ENCODE measurements at regions not wholly inside any gene's neighbourhood (a gene's known extent, or its start where the extent isn't known, plus 50 kb on each side); places are given as distances from the start of the nearest gene placed in this dataset.

GRCh38 chr14:62314221-62314620 is 552.0 kb downstream of the SNAPC1 start:
- TF ChIP-seq CTCF (conservative IDR thresholded peaks at IDR 0.05 in 1 of 2, IDR thresholded peaks at IDR 0.05 in 1 of 2; ENCODE audit: low read depth in 1 of 2, low read length in 2 of 2) (no peak), EZH2 (IDR thresholded peaks at IDR 0.05; ENCODE audit: low read length, missing control alignments) (no peak)
- Histone ChIP-seq H4K20me1 (ENCODE audit: control insufficient read depth, extremely low read depth, insufficient read depth, low read length) (no peaks in the 10 kb centered on the region), H3K27me3 (ENCODE audit: control insufficient read depth, insufficient read depth, low read length) (no peaks in the 10 kb centered on the region), H2AFZ (ENCODE audit: low read length) (no peak overlapping the region), H3K79me2 (ENCODE audit: control insufficient read depth, insufficient read depth, low read length) (no peaks in the 10 kb centered on the region), H3K36me3 (ENCODE audit: control insufficient read depth, insufficient read depth, low read length) (no peaks in the 10 kb centered on the region), H3K4me1 (ENCODE audit: control insufficient read depth, extremely low read depth, insufficient read depth, low read length) (no peaks in the 10 kb centered on the region), H3K4me3 (replicated peaks in 1 of 4; ENCODE audit: control extremely low read depth in 1 of 4, insufficient read depth in 1 of 4, low read depth in 3 of 4, low read length in 4 of 4) (no peak overlapping the region), H3K4me2 (ENCODE audit: extremely low read depth, insufficient read depth, low read length) (no peak overlapping the region), H3K27ac (ENCODE audit: insufficient read depth, low read length) (no peak overlapping the region), H3K9me3 (ENCODE audit: control insufficient read depth, insufficient read depth, low read depth, low read length) (no peaks in the 10 kb centered on the region), H3K9ac (ENCODE audit: insufficient read depth, low read length) (no peak overlapping the region)
- no peak for DNase-seq (ENCODE audit: low read depth in 2 of 2)

GRCh38 chr14:62314871-62315270 is 552.7 kb downstream of the SNAPC1 start:
- Histone ChIP-seq H3K9me3 (ENCODE audit: control insufficient read depth, insufficient read depth, low read depth, low read length) (no peaks in the 10 kb centered on the region), H3K4me1 (ENCODE audit: control insufficient read depth, extremely low read depth, insufficient read depth, low read length) (no peaks in the 10 kb centered on the region)
- TF ChIP-seq CTCF (conservative IDR thresholded peaks at IDR 0.05 in 1 of 2, IDR thresholded peaks at IDR 0.05 in 1 of 2; ENCODE audit: low read depth in 1 of 2, low read length in 2 of 2) = no peak
- TF ChIP-seq EZH2 (IDR thresholded peaks at IDR 0.05; ENCODE audit: low read length, missing control alignments) = no peak

GRCh38 chr14:62315631-62316030 is 553.4 kb downstream of the SNAPC1 start:
- no peaks in the 10 kb centered on the region for H3K36me3 ChIP-seq (ENCODE audit: control insufficient read depth, insufficient read depth, low read length)
- H3K27ac ChIP-seq (ENCODE audit: insufficient read depth, low read length) = no peak overlapping the region
- H3K4me2 ChIP-seq (ENCODE audit: extremely low read depth, insufficient read depth, low read length) = no peak overlapping the region

More at GRCh38 chr14:62314871-62315270, 552.7 kb downstream of the SNAPC1 start:
- H3K36me3 ChIP-seq (ENCODE audit: control insufficient read depth, insufficient read depth, low read length) = no peaks in the 10 kb centered on the region
- no peaks in the 10 kb centered on the region for H3K27me3 ChIP-seq (ENCODE audit: control insufficient read depth, insufficient read depth, low read length)
- DNase-seq (ENCODE audit: low read depth in 2 of 2) = no peak
- no peak overlapping the region for H3K9ac ChIP-seq (ENCODE audit: insufficient read depth, low read length)
- no peaks in the 10 kb centered on the region for H4K20me1 ChIP-seq (ENCODE audit: control insufficient read depth, extremely low read depth, insufficient read depth, low read length)
- no peak overlapping the region for H3K27ac ChIP-seq (ENCODE audit: insufficient read depth, low read length)
- H2AFZ ChIP-seq (ENCODE audit: low read length) = no peak overlapping the region
- H3K79me2 ChIP-seq (ENCODE audit: control insufficient read depth, insufficient read depth, low read length) = no peaks in the 10 kb centered on the region
- no peak overlapping the region for H3K4me3 ChIP-seq (replicated peaks in 1 of 4; ENCODE audit: control extremely low read depth in 1 of 4, insufficient read depth in 1 of 4, low read depth in 3 of 4, low read length in 4 of 4)
- no peak overlapping the region for H3K4me2 ChIP-seq (ENCODE audit: extremely low read depth, insufficient read depth, low read length)

More at GRCh38 chr14:62315631-62316030, 553.4 kb downstream of the SNAPC1 start:
- Histone ChIP-seq H3K27me3 (ENCODE audit: control insufficient read depth, insufficient read depth, low read length) (no peaks in the 10 kb centered on the region), H4K20me1 (ENCODE audit: control insufficient read depth, extremely low read depth, insufficient read depth, low read length) (no peaks in the 10 kb centered on the region), H2AFZ (ENCODE audit: low read length) (no peak overlapping the region), H3K79me2 (ENCODE audit: control insufficient read depth, insufficient read depth, low read length) (no peaks in the 10 kb centered on the region), H3K4me1 (ENCODE audit: control insufficient read depth, extremely low read depth, insufficient read depth, low read length) (no peaks in the 10 kb centered on the region), H3K9ac (ENCODE audit: insufficient read depth, low read length) (no peak overlapping the region), H3K4me3 (replicated peaks in 1 of 4; ENCODE audit: control extremely low read depth in 1 of 4, insufficient read depth in 1 of 4, low read depth in 3 of 4, low read length in 4 of 4) (no peak overlapping the region), H3K9me3 (ENCODE audit: control insufficient read depth, insufficient read depth, low read depth, low read length) (no peaks in the 10 kb centered on the region)
- TF ChIP-seq EZH2 (IDR thresholded peaks at IDR 0.05; ENCODE audit: low read length, missing control alignments) (no peak), CTCF (conservative IDR thresholded peaks at IDR 0.05 in 1 of 2, IDR thresholded peaks at IDR 0.05 in 1 of 2; ENCODE audit: low read depth in 1 of 2, low read length in 2 of 2) (no peak)
- DNase-seq (ENCODE audit: low read depth in 2 of 2) = no peak

Data from fibroblast of lung (primary cell).